ENCODE measurements at regions not wholly inside any gene's neighbourhood (a gene's known extent, or its start where the extent isn't known, plus 50 kb on each side); places are given as distances from the start of the nearest gene placed in this dataset.

DNA sequence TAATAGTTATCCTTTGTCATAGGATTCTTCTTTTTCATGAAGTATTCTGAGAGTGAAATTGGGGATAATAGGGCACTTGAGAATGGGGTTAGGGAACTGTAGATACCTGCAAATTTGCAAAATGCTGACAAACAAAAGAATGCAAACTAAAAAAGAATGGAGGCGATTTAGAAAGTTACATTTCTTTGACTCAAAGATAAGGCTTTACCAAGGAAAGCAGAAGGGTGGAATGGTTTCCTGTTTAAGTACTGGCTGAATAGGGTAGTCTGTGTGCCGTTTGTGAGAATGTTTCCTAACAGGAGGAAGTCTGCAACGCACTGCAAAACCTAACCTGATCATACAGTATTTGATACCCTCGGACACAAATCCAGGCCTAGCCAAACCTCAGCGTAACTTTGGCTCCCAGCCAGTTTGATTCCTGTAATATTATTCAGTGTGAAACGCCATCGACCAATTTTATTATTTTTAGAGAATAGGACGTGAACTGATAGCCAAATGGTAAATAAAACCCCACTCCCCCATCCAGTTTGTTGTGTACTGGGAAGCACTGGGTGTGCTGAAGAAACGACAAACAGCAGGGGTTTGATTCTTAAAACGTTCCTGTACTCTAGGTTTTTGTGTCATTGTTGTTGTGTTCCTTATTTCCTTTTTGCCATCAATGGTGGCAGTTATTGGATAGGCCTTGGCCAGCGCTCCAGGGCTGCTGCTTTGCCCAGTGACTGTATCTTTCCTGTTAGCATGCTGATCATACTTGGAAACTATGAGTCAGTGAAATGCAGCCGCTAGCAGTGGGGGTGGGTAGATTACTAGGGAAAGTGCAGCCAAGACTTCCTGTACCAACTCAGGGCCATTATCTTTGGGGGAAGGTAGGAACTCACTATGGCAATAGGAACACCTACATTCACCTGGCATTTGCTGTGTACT is 148.0 kb upstream of the TBL1XR1 start:
- Histone ChIP-seq H3K9me3 (no peaks in the 10 kb centered on the region), H3K4me1 (peaks cover 17 to 44% (median 27%) of the 10 kb centered on the region in 6 donors), H3K27ac (peak overlapping the region; percentile 22 to 91 (median 82)), H3K36me3 (no peaks in the 10 kb centered on the region), H3K27me3 (replicated peaks in 1 of 7) (no peaks in the 10 kb centered on the region), H3K4me3 (peak overlapping the region in 1 of 8 donors; percentile 26)
- intact Hi-C loops (cut with DNase I; ENCODE audit: low total_unique reads): no loop called here
- WGBS, 5 donors: 7 to 18% (median 14%) methylated on average over 12 of the region's 12 CpGs
- TF ChIP-seq, protein P1, sequence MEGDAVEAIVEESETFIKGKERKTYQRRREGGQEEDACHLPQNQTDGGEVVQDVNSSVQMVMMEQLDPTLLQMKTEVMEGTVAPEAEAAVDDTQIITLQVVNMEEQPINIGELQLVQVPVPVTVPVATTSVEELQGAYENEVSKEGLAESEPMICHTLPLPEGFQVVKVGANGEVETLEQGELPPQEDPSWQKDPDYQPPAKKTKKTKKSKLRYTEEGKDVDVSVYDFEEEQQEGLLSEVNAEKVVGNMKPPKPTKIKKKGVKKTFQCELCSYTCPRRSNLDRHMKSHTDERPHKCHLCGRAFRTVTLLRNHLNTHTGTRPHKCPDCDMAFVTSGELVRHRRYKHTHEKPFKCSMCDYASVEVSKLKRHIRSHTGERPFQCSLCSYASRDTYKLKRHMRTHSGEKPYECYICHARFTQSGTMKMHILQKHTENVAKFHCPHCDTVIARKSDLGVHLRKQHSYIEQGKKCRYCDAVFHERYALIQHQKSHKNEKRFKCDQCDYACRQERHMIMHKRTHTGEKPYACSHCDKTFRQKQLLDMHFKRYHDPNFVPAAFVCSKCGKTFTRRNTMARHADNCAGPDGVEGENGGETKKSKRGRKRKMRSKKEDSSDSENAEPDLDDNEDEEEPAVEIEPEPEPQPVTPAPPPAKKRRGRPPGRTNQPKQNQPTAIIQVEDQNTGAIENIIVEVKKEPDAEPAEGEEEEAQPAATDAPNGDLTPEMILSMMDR (IDR thresholded peaks at IDR 0.05 in 8 of 11, conservative IDR thresholded peaks at IDR 0.05 in 3 of 11): no peak
- TF ChIP-seq POLR2AphosphoS5 (IDR thresholded peaks at IDR 0.05) (peak in 1 of 3 donors; percentile 89), POLR2A (IDR thresholded peaks at IDR 0.05) (no peak)
- peak; percentile 81 for DNase-seq

DNA sequence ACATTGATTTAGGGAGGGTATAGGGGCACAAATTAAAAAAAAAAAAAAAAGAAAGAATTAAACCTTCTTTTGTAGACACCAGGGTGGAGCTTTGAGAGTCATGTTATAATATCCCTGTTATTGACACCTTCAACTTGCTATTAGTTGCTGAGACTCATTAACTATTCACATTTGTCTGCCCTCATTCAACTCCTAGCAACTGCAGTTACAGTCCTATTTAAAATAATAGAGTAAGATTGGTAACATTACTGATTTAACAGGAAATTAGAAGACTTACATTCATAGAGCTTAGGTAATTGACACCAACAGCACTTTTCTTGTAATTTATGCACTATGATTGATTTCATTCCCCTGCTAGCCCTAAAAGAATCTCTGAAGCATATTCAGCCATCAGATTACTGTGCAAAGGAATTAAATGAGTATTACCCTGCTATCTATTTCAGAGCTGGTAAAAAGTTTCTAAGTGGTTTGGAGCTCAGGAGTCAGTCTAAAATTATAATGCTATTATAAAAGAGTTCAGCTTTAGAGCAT is 148.8 kb upstream of the TBL1XR1 start:
- TF ChIP-seq POLR2AphosphoS5 (IDR thresholded peaks at IDR 0.05): no peak
- TF ChIP-seq, protein P1 (IDR thresholded peaks at IDR 0.05 in 8 of 11, conservative IDR thresholded peaks at IDR 0.05 in 3 of 11): no peak
- TF ChIP-seq POLR2A (IDR thresholded peaks at IDR 0.05): no peak
- Histone ChIP-seq H3K9me3 (no peaks in the 10 kb centered on the region), H3K4me3 (no peak overlapping the region), H3K36me3 (no peaks in the 10 kb centered on the region), H3K27ac (peak overlapping the region; percentile 22 to 91 (median 82)), H3K27me3 (replicated peaks in 1 of 7) (no peaks in the 10 kb centered on the region), H3K4me1 (peaks cover 17 to 48% (median 31%) of the 10 kb centered on the region in 6 donors)
- no peak for DNase-seq
- intact Hi-C loops (cut with DNase I; ENCODE audit: low total_unique reads): no loop called here

DNA sequence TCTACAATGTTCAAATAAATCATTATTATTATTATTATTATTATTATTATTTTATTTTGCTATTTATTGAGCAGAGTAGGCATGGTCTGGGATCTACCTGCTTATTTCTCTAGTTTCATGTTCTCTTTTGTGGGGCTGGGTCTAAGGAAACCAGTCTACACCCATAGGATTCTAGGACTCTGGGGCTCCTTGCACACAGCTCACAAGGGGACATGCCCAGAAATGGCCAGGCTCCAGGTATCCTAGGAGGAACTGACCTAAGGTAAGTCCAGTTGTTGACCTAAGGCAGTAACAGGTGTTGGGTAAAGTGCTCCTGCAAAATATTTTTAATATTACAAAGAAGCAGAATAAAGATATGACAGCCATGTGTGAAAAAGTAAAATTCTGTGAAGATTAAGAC is 149.6 kb upstream of the TBL1XR1 start:
- no peak for DNase-seq
- Histone ChIP-seq H3K27me3 (replicated peaks in 1 of 7) (no peaks in the 10 kb centered on the region), H3K4me1 (peaks cover 17 to 56% (median 39%) of the 10 kb centered on the region in 6 donors), H3K4me3 (no peak overlapping the region), H3K9me3 (no peaks in the 10 kb centered on the region), H3K27ac (no peak overlapping the region), H3K36me3 (no peaks in the 10 kb centered on the region)
- TF ChIP-seq POLR2A (IDR thresholded peaks at IDR 0.05): no peak
- TF ChIP-seq, protein P1 (IDR thresholded peaks at IDR 0.05 in 8 of 11, conservative IDR thresholded peaks at IDR 0.05 in 3 of 11): no peak
- TF ChIP-seq POLR2AphosphoS5 (IDR thresholded peaks at IDR 0.05): no peak
- intact Hi-C loops (cut with DNase I; ENCODE audit: low total_unique reads): no loop called here

DNA sequence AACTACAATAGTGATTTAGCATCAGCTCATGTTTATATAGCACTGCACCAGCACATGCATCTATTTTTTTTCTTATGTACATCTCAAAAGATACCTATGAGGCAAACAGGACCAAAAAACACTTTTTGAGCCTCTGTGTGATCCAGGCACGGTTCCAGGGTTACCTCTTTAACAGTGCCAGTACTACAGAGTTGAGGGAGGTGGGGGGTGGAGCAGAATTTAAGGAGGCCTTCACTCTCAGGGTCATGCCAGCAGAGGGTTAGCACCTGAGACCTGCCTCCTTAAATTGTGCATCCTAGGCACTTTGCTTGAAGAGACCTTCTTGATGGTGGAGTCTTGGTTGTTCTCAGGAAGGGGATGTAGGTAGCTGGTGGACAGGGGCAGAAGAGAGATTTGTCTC is 150.3 kb upstream of the TBL1XR1 start:
- TF ChIP-seq, protein P1 (IDR thresholded peaks at IDR 0.05 in 8 of 11, conservative IDR thresholded peaks at IDR 0.05 in 3 of 11): no peak
- no peak for TF ChIP-seq POLR2A (IDR thresholded peaks at IDR 0.05)
- no peak for TF ChIP-seq POLR2AphosphoS5 (IDR thresholded peaks at IDR 0.05)
- intact Hi-C loops (cut with DNase I; ENCODE audit: low total_unique reads): no loop called here
- DNase-seq: no peak
- H3K36me3 ChIP-seq: no peaks in the 10 kb centered on the region
- no peak overlapping the region for H3K4me3 ChIP-seq
- peaks cover 17 to 64% (median 45%) of the 10 kb centered on the region in 6 donors for H3K4me1 ChIP-seq
- H3K27me3 ChIP-seq (replicated peaks in 1 of 7): no peaks in the 10 kb centered on the region
- no peak overlapping the region for H3K27ac ChIP-seq
- H3K9me3 ChIP-seq: no peaks in the 10 kb centered on the region
- WGBS, 5 donors: 82 to 94% (median 93%) methylated on average over 1 of the region's 1 CpG

Measured in spleen (tissue), 11 donors.